ENCODE measurements at regions not wholly inside any gene's neighbourhood (a gene's known extent, or its start where the extent isn't known, plus 50 kb on each side); places are given as distances from the start of the nearest gene placed in this dataset.

DNA sequence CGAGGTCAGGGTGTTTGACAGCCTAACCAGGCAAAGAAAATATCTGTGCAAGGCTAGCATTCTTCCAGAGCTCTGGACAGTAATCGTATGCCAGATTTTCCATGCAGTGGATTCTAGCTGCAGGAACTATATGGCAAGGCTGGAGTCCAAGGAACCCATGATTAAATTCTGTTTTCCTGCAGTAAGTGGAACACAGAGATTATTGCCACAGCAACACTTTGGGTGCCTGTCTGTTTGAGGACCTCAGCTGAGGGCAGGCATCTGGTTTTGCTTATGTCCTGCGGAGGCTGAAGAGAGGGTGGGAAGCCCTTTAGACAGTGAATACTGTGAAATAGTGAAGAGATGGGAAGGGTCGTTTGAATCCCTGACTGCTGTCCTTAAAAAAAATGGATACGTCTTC is 104.4 kb downstream of the DAD1 start:
- no peaks in the 10 kb centered on the region for H3K4me1 ChIP-seq (ENCODE audit: control insufficient read depth, insufficient read depth, low read length)
- H3K36me3 ChIP-seq (ENCODE audit: control insufficient read depth, insufficient read depth, low read length), result no peaks in the 10 kb centered on the region
- no peaks in the 10 kb centered on the region for H3K9me3 ChIP-seq (ENCODE audit: control insufficient read depth, insufficient read depth, low read depth, low read length)
- ChIA-PET CTCF (no interaction called here), POLR2A (interaction anchor here (0.6 kb wide), 1 partner anchor 1011 kb away, joined by 4 read pairs; no protein-coding TSS in a partner anchor)
- BruUV-seq (replicated peaks), result no TSS peak
- peaks cover 26% of the 10 kb centered on the region for H3K27me3 ChIP-seq (ENCODE audit: control insufficient read depth, insufficient read depth, low read length)
- no peak overlapping the region for H3K27ac ChIP-seq (ENCODE audit: low read length)
- ATAC-seq (no peak), DNase-seq (ENCODE audit: low read depth, low spot score) (no peak)
- TF ChIP-seq POLR2AphosphoS5 (IDR thresholded peaks at IDR 0.05; ENCODE audit: low read depth, low read length) (no peak), SIN3A (IDR thresholded peaks at IDR 0.05; ENCODE audit: borderline replicate concordance, insufficient read depth, low read depth, low read length) (no peak)
- TF ChIP-seq, protein P1, sequence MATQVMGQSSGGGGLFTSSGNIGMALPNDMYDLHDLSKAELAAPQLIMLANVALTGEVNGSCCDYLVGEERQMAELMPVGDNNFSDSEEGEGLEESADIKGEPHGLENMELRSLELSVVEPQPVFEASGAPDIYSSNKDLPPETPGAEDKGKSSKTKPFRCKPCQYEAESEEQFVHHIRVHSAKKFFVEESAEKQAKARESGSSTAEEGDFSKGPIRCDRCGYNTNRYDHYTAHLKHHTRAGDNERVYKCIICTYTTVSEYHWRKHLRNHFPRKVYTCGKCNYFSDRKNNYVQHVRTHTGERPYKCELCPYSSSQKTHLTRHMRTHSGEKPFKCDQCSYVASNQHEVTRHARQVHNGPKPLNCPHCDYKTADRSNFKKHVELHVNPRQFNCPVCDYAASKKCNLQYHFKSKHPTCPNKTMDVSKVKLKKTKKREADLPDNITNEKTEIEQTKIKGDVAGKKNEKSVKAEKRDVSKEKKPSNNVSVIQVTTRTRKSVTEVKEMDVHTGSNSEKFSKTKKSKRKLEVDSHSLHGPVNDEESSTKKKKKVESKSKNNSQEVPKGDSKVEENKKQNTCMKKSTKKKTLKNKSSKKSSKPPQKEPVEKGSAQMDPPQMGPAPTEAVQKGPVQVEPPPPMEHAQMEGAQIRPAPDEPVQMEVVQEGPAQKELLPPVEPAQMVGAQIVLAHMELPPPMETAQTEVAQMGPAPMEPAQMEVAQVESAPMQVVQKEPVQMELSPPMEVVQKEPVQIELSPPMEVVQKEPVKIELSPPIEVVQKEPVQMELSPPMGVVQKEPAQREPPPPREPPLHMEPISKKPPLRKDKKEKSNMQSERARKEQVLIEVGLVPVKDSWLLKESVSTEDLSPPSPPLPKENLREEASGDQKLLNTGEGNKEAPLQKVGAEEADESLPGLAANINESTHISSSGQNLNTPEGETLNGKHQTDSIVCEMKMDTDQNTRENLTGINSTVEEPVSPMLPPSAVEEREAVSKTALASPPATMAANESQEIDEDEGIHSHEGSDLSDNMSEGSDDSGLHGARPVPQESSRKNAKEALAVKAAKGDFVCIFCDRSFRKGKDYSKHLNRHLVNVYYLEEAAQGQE (IDR thresholded peaks at IDR 0.05; ENCODE audit: insufficient read depth in 1 of 2, low read depth in 2 of 2, low read length in 1 of 2), result no peak
- TF ChIP-seq, protein P2, sequence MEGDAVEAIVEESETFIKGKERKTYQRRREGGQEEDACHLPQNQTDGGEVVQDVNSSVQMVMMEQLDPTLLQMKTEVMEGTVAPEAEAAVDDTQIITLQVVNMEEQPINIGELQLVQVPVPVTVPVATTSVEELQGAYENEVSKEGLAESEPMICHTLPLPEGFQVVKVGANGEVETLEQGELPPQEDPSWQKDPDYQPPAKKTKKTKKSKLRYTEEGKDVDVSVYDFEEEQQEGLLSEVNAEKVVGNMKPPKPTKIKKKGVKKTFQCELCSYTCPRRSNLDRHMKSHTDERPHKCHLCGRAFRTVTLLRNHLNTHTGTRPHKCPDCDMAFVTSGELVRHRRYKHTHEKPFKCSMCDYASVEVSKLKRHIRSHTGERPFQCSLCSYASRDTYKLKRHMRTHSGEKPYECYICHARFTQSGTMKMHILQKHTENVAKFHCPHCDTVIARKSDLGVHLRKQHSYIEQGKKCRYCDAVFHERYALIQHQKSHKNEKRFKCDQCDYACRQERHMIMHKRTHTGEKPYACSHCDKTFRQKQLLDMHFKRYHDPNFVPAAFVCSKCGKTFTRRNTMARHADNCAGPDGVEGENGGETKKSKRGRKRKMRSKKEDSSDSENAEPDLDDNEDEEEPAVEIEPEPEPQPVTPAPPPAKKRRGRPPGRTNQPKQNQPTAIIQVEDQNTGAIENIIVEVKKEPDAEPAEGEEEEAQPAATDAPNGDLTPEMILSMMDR (IDR thresholded peaks at IDR 0.05), result no peak
- intact Hi-C loops (cut with micrococcal nuclease; ENCODE audit: unreplicated experiment), result no loop called here
- in situ Hi-C loops (cut with HindIII; ENCODE audit: low pct_unique_long_range_greater_than_20kb, low sequenced_read_pairs), result no loop called here
- H3K4me3 ChIP-seq (ENCODE audit: low read depth in 2 of 2, low read length in 2 of 2), result no peak overlapping the region

DNA sequence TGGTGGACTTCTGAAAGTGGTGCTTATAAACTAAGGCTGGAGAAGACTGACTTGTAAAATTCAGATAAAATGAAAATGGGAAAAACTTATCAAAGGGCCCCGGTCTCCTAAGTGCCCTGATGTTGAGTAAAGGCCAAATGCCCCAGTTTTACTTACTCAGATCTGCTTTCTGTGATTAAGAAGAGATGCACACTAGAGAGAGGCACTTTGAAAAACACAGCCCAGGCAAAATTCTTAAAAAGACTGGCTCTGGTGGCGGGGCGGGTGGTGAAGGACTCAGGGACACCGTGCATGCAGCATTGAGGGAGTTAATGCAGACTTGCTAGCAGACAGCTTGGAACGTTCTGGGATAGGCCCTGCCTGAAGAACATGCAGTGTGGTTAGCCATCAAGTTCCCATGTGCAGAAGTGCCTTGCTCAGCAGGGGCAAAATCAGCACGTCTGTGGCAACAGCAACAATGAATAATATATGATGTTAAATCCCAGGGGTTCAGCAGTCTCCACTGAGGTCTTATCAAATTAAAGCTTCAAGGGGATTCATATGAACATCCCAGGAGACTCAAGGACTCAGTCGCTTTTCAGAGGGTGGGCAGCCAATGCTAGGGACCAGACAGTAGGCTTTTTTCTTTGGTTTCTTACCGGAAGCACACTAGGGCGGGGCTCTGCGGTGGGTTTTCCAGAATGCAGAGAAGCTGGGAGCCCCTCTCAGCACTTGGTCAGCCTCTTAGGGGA is 105.0 kb downstream of the DAD1 start:
- Histone ChIP-seq H3K36me3 (ENCODE audit: control insufficient read depth, insufficient read depth, low read length) (no peaks in the 10 kb centered on the region), H3K27me3 (ENCODE audit: control insufficient read depth, insufficient read depth, low read length) (peaks cover 26% of the 10 kb centered on the region)

DNA sequence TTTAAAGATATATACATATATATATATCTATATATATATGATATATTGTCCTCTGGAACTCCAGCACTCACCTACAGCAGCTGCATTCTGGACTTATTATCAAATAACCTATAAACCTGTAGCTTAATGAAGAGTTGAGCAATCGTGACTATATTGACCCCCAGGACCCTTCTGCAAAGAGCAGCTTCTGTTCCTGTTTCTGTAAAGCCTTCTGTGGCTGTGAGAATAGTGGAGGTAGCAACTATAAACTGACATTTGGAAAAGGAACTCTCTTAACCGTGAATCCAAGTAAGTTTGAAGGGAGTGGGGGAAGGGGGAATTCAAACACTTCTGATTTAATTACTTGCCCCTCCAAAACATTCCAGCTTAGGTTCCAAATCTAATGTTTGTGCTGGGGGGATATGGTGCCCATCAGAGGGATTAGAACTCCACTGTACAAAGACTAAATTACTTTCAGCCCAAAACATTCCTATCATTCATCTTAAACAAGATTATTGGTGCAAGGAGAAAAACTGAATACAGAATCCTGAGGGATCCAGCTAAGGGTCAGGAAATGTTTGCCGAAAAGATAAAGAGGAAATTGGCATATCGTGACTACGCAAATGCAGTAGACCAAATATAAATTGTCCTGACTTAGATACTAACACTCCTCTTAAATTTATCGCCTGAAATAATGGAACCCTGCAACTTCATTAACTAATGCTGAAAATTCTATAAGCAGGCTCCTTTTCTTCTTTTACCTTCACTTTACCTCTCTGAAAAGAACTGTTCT is 106.1 kb downstream of the DAD1 start:
- TF ChIP-seq, protein P1 (IDR thresholded peaks at IDR 0.05; ENCODE audit: insufficient read depth in 1 of 2, low read depth in 2 of 2, low read length in 1 of 2), result no peak
- TF ChIP-seq POLR2AphosphoS5 (IDR thresholded peaks at IDR 0.05; ENCODE audit: low read depth, low read length) (no peak), SIN3A (IDR thresholded peaks at IDR 0.05; ENCODE audit: borderline replicate concordance, insufficient read depth, low read depth, low read length) (no peak), TCF7L2 (IDR thresholded peaks at IDR 0.05; ENCODE audit: low read depth, low read length) (no peak)
- TF ChIP-seq, protein P2 (IDR thresholded peaks at IDR 0.05), result no peak
- in situ Hi-C loops (cut with HindIII; ENCODE audit: low pct_unique_long_range_greater_than_20kb, low sequenced_read_pairs), result no loop called here
- no TSS peak for BruUV-seq (replicated peaks)
- H3K4me3 ChIP-seq (ENCODE audit: low read depth in 2 of 2, low read length in 2 of 2), result no peak overlapping the region
- H3K4me1 ChIP-seq (ENCODE audit: control insufficient read depth, insufficient read depth, low read length), result no peaks in the 10 kb centered on the region
- DNase-seq (ENCODE audit: low read depth, low spot score), result no peak
- CTCF ChIA-PET, result interaction anchor here (0.5 kb wide), 1 partner anchor 1183 kb away, joined by 7 read pairs; no protein-coding TSS in a partner anchor
- peaks cover 26% of the 10 kb centered on the region for H3K27me3 ChIP-seq (ENCODE audit: control insufficient read depth, insufficient read depth, low read length)
- POLR2A ChIA-PET, result no interaction called here
- no peak overlapping the region for H3K27ac ChIP-seq (ENCODE audit: low read length)
- intact Hi-C loops (cut with micrococcal nuclease; ENCODE audit: unreplicated experiment), result no loop called here
- ATAC-seq, result no peak
- no peaks in the 10 kb centered on the region for H3K36me3 ChIP-seq (ENCODE audit: control insufficient read depth, insufficient read depth, low read length)
- H3K9me3 ChIP-seq (ENCODE audit: control insufficient read depth, insufficient read depth, low read depth, low read length), result no peaks in the 10 kb centered on the region

More for the DNA sequence above, 105.0 kb downstream of the DAD1 start:
- H3K27ac ChIP-seq (ENCODE audit: low read length), result no peak overlapping the region
- no peak overlapping the region for H3K4me3 ChIP-seq (ENCODE audit: low read depth in 2 of 2, low read length in 2 of 2)
- in situ Hi-C loops (cut with HindIII; ENCODE audit: low pct_unique_long_range_greater_than_20kb, low sequenced_read_pairs), result no loop called here
- no peak for ATAC-seq
- intact Hi-C loops (cut with micrococcal nuclease; ENCODE audit: unreplicated experiment), result no loop called here
- no peak for DNase-seq (ENCODE audit: low read depth, low spot score)
- no peak for TF ChIP-seq SIN3A (IDR thresholded peaks at IDR 0.05; ENCODE audit: borderline replicate concordance, insufficient read depth, low read depth, low read length)
- no peaks in the 10 kb centered on the region for H3K9me3 ChIP-seq (ENCODE audit: control insufficient read depth, insufficient read depth, low read depth, low read length)
- ChIA-PET CTCF (no interaction called here), POLR2A (no interaction called here)
- BruUV-seq (replicated peaks), result no TSS peak
- H3K4me1 ChIP-seq (ENCODE audit: control insufficient read depth, insufficient read depth, low read length), result no peaks in the 10 kb centered on the region
